HEK293 (cell line): ENCODE measurements at regions not wholly inside any gene's neighbourhood (a gene's known extent, or its start where the extent isn't known, plus 50 kb on each side); places are given as distances from the start of the nearest gene placed in this dataset.

Experiments used
- CTCF ChIA-PET: fragments of 350-600 bp; formaldehyde crosslinking; extraction: SDS; loops from one replicate; lab custom pipeline; 2021; ENCODE audit warnings: antibody characterized with exemption; lab: Yijun Ruan, JAX
- POLR2A ChIA-PET: fragments of 300-600 bp; formaldehyde crosslinking; extraction: SDS; loops from one replicate; lab custom pipeline; 2020; ENCODE audit warnings: antibody characterized with exemption, inconsistent platforms; lab: Yijun Ruan, JAX
- H3K27ac ChIP-seq: fragments of 200-500 bp; sonication (Bioruptor generic); 2 replicates; pipeline ENCODE4 v1.5.1; 2014; ENCODE audit warnings: low read depth, low read length, control low read depth, inconsistent platforms; ENCODE audit errors: extremely low read depth
- H3K36me3 ChIP-seq, 2 experiments: fragments of 200-500 bp in 1 of 2; sonication (Bioruptor generic) in 1 of 2; 1 replicate in 1 of 2; 2 replicates in 1 of 2; pipeline ENCODE4 v1.5.1; 2014 to 2017; ENCODE audit warnings: inconsistent platforms in 2 of 2, low read length in 2 of 2; ENCODE audit not compliant: control insufficient read depth in 2 of 2, insufficient read depth in 1 of 2
- H3K4me1 ChIP-seq: fragments of 200-500 bp; sonication (Bioruptor generic); 2 replicates; pipeline ENCODE4 v1.5.1; 2014; ENCODE audit warnings: mild to moderate bottlenecking, low read length, inconsistent platforms; ENCODE audit not compliant: control insufficient read depth, insufficient read depth
- H3K4me3 ChIP-seq: 2 replicates; pipeline ENCODE4 v1.5.1; 2011; ENCODE audit warnings: low read depth, mild to moderate bottlenecking, control low read depth, low read length, moderate library complexity
- H3K9me3 ChIP-seq: fragments of 200-500 bp; sonication (Bioruptor generic); 2 replicates; pipeline ENCODE4 v1.5.1; 2014; ENCODE audit warnings: low read depth, low read length, inconsistent platforms; ENCODE audit not compliant: control insufficient read depth, insufficient read depth
- HOXA7 ChIP-seq: sonication (generic); formaldehyde crosslinking; IDR thresholded peaks from 2 replicates; pipeline ENCODE4 v1.8.1; 2022; ENCODE audit warnings: missing genetic modification reagents, borderline replicate concordance
- KLF7 ChIP-seq: fragments of 450-650 bp; formaldehyde crosslinking; IDR thresholded peaks from 2 replicates; pipeline ENCODE4 v1.5.1; 2016; ENCODE audit warnings: missing biosample characterization, missing genetic modification characterization, borderline replicate concordance
- WT1 ChIP-seq: fragments of 450-650 bp; formaldehyde crosslinking; IDR thresholded peaks from 2 replicates; pipeline ENCODE4 v1.5.1; 2016; ENCODE audit warnings: missing biosample characterization, missing genetic modification characterization
- ZFP37 ChIP-seq: fragments of 450-650 bp; formaldehyde crosslinking; IDR thresholded peaks from 2 replicates; pipeline ENCODE4 v1.5.1; 2016; ENCODE audit warnings: missing biosample characterization, missing genetic modification characterization
- ZNF174 ChIP-seq: fragments of 450-650 bp; formaldehyde crosslinking; IDR thresholded peaks from 2 replicates; pipeline ENCODE4 v1.5.0; 2017; ENCODE audit warnings: missing biosample characterization, mild to moderate bottlenecking, missing genetic modification characterization
- ZNF184 ChIP-seq: fragments of 450-650 bp; IDR thresholded peaks from 2 replicates; pipeline ENCODE4 v1.5.1; 2018; ENCODE audit warnings: missing biosample characterization, mild to moderate bottlenecking, missing genetic modification characterization
- ZNF211 ChIP-seq: fragments of 450-650 bp; formaldehyde crosslinking; IDR thresholded peaks from 2 replicates; pipeline ENCODE4 v1.5.1; 2016; ENCODE audit warnings: low read depth, missing biosample characterization, missing genetic modification characterization
- ZNF223 ChIP-seq: fragments of 450-650 bp; formaldehyde crosslinking; IDR thresholded peaks from 2 replicates; pipeline ENCODE4 v1.5.1; 2016; ENCODE audit warnings: missing biosample characterization, missing genetic modification characterization
- ZNF248 ChIP-seq: fragments of 450-650 bp; formaldehyde crosslinking; IDR thresholded peaks from 2 replicates; pipeline ENCODE4 v1.5.1; 2017; ENCODE audit warnings: missing biosample characterization, missing genetic modification characterization
- ZNF274 ChIP-seq, 2 experiments: fragments of 200-500 bp in 1 of 2; fragments of 450-650 bp in 1 of 2; sonication (Bioruptor generic) in 1 of 2; formaldehyde crosslinking in 1 of 2; IDR thresholded peaks; 2 replicates each; pipeline versions ENCODE4 v1.5.1 to v1.6.1; 2014 to 2016; ENCODE audit warnings: borderline replicate concordance in 1 of 2, inconsistent platforms in 1 of 2, low read length in 1 of 2, missing biosample characterization in 1 of 2, missing genetic modification characterization in 1 of 2
- ZNF394 ChIP-seq: fragments of 450-650 bp; formaldehyde crosslinking; IDR thresholded peaks from 2 replicates; pipeline ENCODE4 v1.5.1; 2016; ENCODE audit warnings: missing biosample characterization, missing genetic modification characterization, mild to moderate bottlenecking, moderate library complexity, borderline replicate concordance
- ZNF548 ChIP-seq: fragments of 450-650 bp; formaldehyde crosslinking; IDR thresholded peaks from 2 replicates; pipeline ENCODE4 v1.5.1; 2016; ENCODE audit warnings: missing biosample characterization, missing genetic modification characterization
- ZNF558 ChIP-seq: fragments of 450-650 bp; formaldehyde crosslinking; IDR thresholded peaks from 2 replicates; pipeline ENCODE4 v1.5.1; 2016; ENCODE audit warnings: missing biosample characterization, missing genetic modification characterization
- ZNF560 ChIP-seq: fragments of 450-650 bp; formaldehyde crosslinking; IDR thresholded peaks from 2 replicates; pipeline ENCODE4 v1.5.1; 2017; ENCODE audit warnings: missing biosample characterization, missing genetic modification characterization, borderline replicate concordance
- ZNF596 ChIP-seq: fragments of 450-650 bp; IDR thresholded peaks from 2 replicates; pipeline ENCODE4 v1.5.0; 2018; ENCODE audit warnings: missing biosample characterization, mild to moderate bottlenecking, missing genetic modification characterization, moderate library complexity
- ZNF624 ChIP-seq: fragments of 450-650 bp; formaldehyde crosslinking; IDR thresholded peaks from 2 replicates; pipeline ENCODE4 v1.5.1; 2017; ENCODE audit warnings: missing biosample characterization, missing genetic modification characterization
- ZNF626 ChIP-seq: fragments of 450-650 bp; sonication (Bioruptor Pico); formaldehyde crosslinking; IDR thresholded peaks from 2 replicates; pipeline ENCODE4 v1.5.1; 2018; ENCODE audit warnings: missing biosample characterization, missing genetic modification characterization, inconsistent platforms
- ZNF654 ChIP-seq: fragments of 450-650 bp; formaldehyde crosslinking; IDR thresholded peaks from 2 replicates; pipeline ENCODE4 v1.5.1; 2016; ENCODE audit warnings: low read depth, missing biosample characterization, missing genetic modification characterization
- ZNF701 ChIP-seq: fragments of 450-650 bp; formaldehyde crosslinking; IDR thresholded peaks from 2 replicates; pipeline ENCODE4 v1.5.1; 2016; ENCODE audit warnings: missing biosample characterization, missing genetic modification characterization
- TF ChIP-seq, protein P1 (sequence below): fragments of 450-650 bp; formaldehyde crosslinking; IDR thresholded peaks from 2 replicates; pipeline ENCODE4 v1.5.1; 2016; ENCODE audit warnings: missing biosample characterization, missing genetic modification characterization, borderline replicate concordance
- TF ChIP-seq, protein P2 (sequence below): fragments of 450-650 bp; formaldehyde crosslinking; IDR thresholded peaks from 2 replicates; pipeline ENCODE4 v1.5.1; 2016; ENCODE audit warnings: missing biosample characterization, missing genetic modification characterization
- TF ChIP-seq, protein P3 (sequence below): fragments of 450-650 bp; formaldehyde crosslinking; IDR thresholded peaks from 2 replicates; pipeline ENCODE4 v1.5.1; 2016; ENCODE audit warnings: missing biosample characterization, missing genetic modification characterization, low read depth
- TF ChIP-seq, protein P4 (sequence below): fragments of 450-650 bp; formaldehyde crosslinking; IDR thresholded peaks from 2 replicates; pipeline ENCODE4 v1.5.1; 2016; ENCODE audit warnings: missing biosample characterization, missing genetic modification characterization

DNA sequence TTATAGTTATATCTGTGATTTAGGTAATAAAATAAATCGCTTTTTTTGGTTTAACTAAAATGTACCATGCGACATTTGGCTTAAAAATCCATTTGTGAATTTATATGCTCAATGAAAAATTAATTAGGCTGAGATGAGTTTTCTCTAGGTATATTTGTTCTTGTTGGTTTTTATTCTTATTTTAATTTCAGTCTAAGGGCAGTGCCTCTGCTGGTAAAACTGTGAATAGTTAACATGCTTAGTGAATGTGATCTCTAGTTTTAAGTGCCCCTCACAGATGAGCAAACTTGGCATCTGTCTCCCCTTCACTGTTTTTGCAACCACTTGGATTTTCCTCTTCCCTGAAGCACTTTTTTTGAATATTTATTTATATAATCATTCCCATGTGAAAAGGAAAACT lies 822.7 kb downstream of the GRIK2 start:
- CTCF ChIA-PET, result no interaction called here
- Histone ChIP-seq H3K27ac (no peak overlapping the region), H3K4me3 (no peak overlapping the region), H3K4me1 (no peaks in the 10 kb centered on the region), H3K36me3 (no peaks in the 10 kb centered on the region; a peak in 1 of 3 replicates), H3K9me3 (no peaks in the 10 kb centered on the region)
- POLR2A ChIA-PET, result no interaction called here
- TF ChIP-seq, protein P1, sequence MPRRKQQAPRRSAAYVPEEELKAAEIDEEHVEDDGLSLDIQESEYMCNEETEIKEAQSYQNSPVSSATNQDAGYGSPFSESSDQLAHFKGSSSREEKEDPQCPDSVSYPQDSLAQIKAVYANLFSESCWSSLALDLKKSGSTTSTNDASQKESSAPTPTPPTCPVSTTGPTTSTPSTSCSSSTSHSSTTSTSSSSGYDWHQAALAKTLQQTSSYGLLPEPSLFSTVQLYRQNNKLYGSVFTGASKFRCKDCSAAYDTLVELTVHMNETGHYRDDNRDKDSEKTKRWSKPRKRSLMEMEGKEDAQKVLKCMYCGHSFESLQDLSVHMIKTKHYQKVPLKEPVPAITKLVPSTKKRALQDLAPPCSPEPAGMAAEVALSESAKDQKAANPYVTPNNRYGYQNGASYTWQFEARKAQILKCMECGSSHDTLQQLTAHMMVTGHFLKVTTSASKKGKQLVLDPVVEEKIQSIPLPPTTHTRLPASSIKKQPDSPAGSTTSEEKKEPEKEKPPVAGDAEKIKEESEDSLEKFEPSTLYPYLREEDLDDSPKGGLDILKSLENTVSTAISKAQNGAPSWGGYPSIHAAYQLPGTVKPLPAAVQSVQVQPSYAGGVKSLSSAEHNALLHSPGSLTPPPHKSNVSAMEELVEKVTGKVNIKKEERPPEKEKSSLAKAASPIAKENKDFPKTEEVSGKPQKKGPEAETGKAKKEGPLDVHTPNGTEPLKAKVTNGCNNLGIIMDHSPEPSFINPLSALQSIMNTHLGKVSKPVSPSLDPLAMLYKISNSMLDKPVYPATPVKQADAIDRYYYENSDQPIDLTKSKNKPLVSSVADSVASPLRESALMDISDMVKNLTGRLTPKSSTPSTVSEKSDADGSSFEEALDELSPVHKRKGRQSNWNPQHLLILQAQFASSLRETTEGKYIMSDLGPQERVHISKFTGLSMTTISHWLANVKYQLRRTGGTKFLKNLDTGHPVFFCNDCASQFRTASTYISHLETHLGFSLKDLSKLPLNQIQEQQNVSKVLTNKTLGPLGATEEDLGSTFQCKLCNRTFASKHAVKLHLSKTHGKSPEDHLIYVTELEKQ, result no peak
- TF ChIP-seq WT1 (tag by site-specific recombination), result no peak
- no peak for TF ChIP-seq KLF7
- no peak for TF ChIP-seq ZNF701 (tag by site-specific recombination)
- TF ChIP-seq, protein P2, sequence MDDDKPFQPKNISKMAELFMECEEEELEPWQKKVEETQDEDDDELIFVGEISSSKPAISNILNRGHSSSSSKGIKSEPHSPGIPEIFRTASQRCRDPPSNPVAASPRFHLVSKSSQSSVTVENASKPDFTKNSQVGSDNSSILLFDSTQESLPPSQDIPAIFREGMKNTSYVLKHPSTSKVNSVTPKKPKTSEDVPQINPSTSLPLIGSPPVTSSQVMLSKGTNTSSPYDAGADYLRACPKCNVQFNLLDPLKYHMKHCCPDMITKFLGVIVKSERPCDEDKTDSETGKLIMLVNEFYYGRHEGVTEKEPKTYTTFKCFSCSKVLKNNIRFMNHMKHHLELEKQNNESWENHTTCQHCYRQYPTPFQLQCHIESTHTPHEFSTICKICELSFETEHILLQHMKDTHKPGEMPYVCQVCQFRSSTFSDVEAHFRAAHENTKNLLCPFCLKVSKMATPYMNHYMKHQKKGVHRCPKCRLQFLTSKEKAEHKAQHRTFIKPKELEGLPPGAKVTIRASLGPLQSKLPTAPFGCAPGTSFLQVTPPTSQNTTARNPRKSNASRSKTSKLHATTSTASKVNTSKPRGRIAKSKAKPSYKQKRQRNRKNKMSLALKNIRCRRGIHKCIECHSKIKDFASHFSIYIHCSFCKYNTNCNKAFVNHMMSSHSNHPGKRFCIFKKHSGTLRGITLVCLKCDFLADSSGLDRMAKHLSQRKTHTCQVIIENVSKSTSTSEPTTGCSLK (tag by site-specific recombination), result no peak
- TF ChIP-seq ZNF624 (tag by site-specific recombination), result no peak
- no peak for TF ChIP-seq ZNF558 (tag by site-specific recombination)
- no peak for TF ChIP-seq ZNF184
- no peak for TF ChIP-seq ZNF248 (tag by site-specific recombination)
- TF ChIP-seq, protein P3, sequence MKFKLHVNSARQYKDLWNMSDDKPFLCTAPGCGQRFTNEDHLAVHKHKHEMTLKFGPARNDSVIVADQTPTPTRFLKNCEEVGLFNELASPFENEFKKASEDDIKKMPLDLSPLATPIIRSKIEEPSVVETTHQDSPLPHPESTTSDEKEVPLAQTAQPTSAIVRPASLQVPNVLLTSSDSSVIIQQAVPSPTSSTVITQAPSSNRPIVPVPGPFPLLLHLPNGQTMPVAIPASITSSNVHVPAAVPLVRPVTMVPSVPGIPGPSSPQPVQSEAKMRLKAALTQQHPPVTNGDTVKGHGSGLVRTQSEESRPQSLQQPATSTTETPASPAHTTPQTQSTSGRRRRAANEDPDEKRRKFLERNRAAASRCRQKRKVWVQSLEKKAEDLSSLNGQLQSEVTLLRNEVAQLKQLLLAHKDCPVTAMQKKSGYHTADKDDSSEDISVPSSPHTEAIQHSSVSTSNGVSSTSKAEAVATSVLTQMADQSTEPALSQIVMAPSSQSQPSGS (tag by site-specific recombination), result no peak
- TF ChIP-seq HOXA7, result no peak
- TF ChIP-seq, protein P4, sequence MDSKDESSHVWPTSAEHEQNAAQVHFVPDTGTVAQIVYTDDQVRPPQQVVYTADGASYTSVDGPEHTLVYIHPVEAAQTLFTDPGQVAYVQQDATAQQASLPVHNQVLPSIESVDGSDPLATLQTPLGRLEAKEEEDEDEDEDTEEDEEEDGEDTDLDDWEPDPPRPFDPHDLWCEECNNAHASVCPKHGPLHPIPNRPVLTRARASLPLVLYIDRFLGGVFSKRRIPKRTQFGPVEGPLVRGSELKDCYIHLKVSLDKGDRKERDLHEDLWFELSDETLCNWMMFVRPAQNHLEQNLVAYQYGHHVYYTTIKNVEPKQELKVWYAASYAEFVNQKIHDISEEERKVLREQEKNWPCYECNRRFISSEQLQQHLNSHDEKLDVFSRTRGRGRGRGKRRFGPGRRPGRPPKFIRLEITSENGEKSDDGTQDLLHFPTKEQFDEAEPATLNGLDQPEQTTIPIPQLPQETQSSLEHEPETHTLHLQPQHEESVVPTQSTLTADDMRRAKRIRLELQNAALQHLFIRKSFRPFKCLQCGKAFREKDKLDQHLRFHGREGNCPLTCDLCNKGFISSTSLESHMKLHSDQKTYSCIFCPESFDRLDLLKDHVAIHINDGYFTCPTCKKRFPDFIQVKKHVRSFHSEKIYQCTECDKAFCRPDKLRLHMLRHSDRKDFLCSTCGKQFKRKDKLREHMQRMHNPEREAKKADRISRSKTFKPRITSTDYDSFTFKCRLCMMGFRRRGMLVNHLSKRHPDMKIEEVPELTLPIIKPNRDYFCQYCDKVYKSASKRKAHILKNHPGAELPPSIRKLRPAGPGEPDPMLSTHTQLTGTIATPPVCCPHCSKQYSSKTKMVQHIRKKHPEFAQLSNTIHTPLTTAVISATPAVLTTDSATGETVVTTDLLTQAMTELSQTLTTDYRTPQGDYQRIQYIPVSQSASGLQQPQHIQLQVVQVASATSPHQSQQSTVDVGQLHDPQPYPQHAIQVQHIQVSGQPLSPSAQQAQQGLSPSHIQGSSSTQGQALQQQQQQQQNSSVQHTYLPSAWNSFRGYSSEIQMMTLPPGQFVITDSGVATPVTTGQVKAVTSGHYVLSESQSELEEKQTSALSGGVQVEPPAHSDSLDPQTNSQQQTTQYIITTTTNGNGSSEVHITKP, result no peak
- TF ChIP-seq ZFP37 (tag by site-specific recombination), result no peak
- TF ChIP-seq ZNF560, result no peak

DNA sequence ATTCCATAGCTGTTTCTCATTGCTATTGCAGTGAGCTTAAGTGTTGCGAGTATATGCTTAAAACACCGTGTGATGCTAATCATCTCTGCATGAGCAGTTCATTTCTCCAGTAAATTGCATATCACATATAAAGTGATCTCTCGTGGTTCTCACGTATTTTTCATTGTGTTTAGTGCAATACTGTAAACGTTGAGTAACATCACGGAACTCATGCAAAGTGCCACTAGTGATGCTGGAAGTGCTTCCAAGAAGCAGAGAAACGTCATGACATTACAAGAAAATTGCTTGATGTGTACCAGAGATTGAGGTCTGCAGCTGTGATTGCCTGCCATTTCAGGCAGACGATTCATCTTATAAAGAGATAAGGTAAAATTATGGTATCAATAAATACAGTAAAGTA lies 830.4 kb downstream of the GRIK2 start:
- no peak overlapping the region for H3K27ac ChIP-seq
- no peak for TF ChIP-seq ZNF174 (tag by site-specific recombination)
- no peak for TF ChIP-seq ZNF626 (tag by site-specific recombination)
- no peak for TF ChIP-seq ZNF596 (tag by site-specific recombination)
- TF ChIP-seq ZNF394, result no peak
- no peak for TF ChIP-seq ZNF654
- no peak for TF ChIP-seq ZNF223 (tag by site-specific recombination)
- no peak for TF ChIP-seq ZNF548 (tag by site-specific recombination)
- no peak for TF ChIP-seq ZNF211 (tag by site-specific recombination)
- no peak for TF ChIP-seq ZNF274 (IDR thresholded peaks at IDR 0.05; ENCODE audit: low read length)
- TF ChIP-seq ZNF274 (tag by site-specific recombination; IDR thresholded peaks at IDR 0.05; ENCODE audit: borderline replicate concordance), result no peak
- POLR2A ChIA-PET, result no interaction called here
- H3K36me3 ChIP-seq, result no peaks in the 10 kb centered on the region
- no peak overlapping the region for H3K4me3 ChIP-seq
- H3K4me1 ChIP-seq, result no peaks in the 10 kb centered on the region
- no peaks in the 10 kb centered on the region; the same call in 1 of the 2 replicates for H3K9me3 ChIP-seq
- CTCF ChIA-PET, result no interaction called here
